D721Med (cell line): ENCODE measurements at regions not wholly inside any gene's neighbourhood (a gene's known extent, or its start where the extent isn't known, plus 50 kb on each side); places are given as distances from the start of the nearest gene placed in this dataset.

Experiments used
- DNase-seq: peaks from one replicate; pipeline ENCODE4 v3.0.0; 2011; ENCODE audit warnings: low spot score; ENCODE audit not compliant: insufficient read length
- FAIRE-seq: peaks from 2 replicates; lab custom pipeline; 2011; peaks lifted over from hg19 to GRCh38; lab: Jason Lieb, UNC
- TF ChIP-seq, protein P1 (sequence below): IDR thresholded peaks from 2 replicates; pipeline ENCODE4 v1.5.1; 2012; ENCODE audit warnings: mild to moderate bottlenecking, control low read depth; ENCODE audit not compliant: insufficient read depth; ENCODE audit errors: missing control alignments

DNA sequence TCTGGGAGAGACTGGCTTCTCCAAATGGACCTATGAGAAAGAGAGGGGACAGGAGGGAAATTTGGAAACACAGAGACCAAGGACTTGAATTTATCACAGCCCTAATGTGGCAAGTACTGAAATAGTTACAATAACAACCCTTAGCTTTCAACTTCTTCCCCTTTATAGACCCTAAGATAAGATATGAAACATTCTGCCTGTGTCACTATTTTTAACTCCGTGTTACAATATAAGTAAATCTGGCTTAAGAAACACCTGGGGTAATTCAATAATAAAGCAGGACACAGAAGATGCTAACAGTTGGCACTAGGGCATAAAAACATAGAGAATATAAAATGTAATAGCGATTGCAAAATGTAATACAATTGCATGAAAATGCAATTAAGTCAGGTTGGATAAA is 216.4 kb downstream of the NOVA1 start:
- FAIRE-seq (no peak), DNase-seq (no peak)
- TF ChIP-seq, protein P1, sequence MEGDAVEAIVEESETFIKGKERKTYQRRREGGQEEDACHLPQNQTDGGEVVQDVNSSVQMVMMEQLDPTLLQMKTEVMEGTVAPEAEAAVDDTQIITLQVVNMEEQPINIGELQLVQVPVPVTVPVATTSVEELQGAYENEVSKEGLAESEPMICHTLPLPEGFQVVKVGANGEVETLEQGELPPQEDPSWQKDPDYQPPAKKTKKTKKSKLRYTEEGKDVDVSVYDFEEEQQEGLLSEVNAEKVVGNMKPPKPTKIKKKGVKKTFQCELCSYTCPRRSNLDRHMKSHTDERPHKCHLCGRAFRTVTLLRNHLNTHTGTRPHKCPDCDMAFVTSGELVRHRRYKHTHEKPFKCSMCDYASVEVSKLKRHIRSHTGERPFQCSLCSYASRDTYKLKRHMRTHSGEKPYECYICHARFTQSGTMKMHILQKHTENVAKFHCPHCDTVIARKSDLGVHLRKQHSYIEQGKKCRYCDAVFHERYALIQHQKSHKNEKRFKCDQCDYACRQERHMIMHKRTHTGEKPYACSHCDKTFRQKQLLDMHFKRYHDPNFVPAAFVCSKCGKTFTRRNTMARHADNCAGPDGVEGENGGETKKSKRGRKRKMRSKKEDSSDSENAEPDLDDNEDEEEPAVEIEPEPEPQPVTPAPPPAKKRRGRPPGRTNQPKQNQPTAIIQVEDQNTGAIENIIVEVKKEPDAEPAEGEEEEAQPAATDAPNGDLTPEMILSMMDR: no peak

DNA sequence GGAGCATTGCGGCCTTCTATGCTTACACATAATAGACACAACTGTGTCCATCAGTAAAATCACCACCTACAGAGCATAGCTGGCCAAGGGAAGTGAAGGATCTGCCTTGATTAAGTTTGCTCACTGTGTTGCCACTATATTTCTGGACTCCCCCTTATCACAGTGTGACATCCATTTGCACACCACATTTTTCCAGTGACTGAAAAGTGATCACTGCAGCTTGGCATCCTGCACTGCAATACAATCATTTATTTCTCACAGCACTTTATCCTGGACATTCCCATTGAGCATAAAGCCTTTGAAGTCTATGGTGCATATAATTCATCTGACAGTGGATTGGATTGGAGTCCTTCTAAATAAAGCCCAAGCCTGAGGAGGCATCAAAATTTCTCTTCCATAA is 217.2 kb downstream of the NOVA1 start:
- no peak for DNase-seq
- no peak for FAIRE-seq
- TF ChIP-seq, protein P1: no peak

DNA sequence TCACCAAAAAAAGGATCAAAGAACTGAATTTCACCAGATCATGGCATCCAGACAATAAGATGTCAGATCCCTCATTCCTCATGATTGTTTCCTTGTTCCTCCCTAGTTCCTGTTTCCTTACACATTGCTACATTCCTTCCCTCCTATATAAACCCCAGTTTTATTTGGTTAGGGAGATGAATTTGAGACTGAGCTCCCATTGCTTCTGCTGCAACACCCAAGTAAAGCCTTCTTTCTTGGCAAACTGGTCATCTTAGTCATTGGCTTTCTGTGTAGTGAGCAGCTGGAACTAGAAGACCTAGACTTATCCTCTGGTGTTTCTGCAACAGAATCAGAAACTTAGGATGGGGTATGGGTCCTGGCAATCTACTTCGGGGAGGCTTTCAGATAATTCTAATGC is 217.9 kb downstream of the NOVA1 start:
- no peak for FAIRE-seq
- no peak for DNase-seq
- TF ChIP-seq, protein P1: no peak

DNA sequence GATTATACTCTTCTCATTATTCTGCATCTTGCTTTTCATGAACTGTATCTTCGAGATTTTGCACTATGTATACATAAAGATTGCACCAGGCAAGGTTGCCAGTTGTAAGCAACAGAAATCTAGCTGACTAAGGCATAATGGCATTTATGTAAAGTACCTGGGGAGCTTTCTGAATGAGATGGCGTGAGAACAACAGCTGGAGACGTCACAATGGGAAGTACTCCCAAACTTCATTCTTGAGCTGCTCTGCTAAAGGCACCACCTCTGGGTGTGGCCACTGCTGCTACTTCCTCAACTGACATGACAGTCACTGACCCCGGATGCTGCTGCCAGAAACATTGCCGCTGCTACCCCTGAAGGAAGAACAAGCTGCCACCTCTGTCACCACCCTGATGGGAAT is 220.7 kb downstream of the NOVA1 start:
- FAIRE-seq: no peak
- TF ChIP-seq, protein P1: no peak
- DNase-seq: no peak

DNA sequence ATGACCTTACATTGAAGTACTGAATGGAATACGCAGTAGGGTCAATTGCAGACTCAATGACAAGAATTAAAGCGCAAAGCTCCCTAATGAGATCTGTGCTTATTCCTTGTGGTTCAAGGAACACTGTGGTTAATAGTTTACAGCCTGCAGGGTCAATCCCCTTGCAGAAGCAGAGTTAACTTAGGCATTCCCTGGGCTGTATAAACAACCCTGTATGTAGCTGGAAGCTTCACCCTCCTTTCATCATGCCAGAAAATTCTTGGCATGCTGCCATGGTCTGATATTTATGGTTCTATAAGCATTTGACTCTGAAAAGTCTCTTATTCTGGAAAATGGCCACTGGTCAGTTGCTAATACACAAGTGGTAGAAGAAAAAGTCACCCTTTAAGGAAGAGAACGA is 227.7 kb downstream of the NOVA1 start:
- TF ChIP-seq, protein P1: no peak
- DNase-seq: no peak
- FAIRE-seq: no peak

DNA sequence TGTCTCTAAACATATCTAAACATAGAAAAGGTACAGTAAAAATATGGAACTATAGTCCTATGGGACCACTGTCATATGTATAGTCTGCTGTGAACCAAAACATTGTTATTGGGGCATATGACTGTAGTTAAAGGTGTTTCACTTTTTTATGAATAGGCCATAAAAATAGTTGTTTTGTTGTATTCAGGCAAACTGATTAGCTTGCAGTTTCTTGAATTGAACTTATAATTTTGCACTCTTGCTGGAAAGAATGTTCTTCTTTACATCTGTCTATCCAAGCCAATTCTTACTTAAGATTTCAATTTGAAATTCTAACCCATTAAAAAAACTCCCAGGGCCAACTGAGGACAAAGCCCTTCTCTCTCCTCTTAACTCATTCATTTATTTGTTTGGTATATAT is 234.1 kb downstream of the NOVA1 start:
- FAIRE-seq (no peak), DNase-seq (no peak)
- TF ChIP-seq, protein P1: no peak

DNA sequence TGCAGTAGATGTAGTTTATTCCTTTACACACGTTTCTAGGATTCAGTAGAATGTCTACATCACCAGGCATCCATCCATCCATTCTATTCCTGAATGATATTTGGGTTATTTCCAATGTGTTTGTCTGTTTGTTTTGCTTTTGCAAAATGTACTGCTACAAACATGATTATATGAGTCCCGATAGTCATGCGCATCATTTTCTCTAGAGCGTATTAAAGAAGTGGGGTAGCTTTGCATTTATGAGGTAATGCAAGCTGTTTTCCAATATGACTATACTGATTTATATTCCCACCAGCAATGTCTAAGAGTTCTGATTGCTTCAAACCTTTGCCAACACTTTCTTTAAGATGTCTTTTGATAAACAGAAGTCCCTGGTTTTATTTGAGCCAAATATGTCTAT is 253.2 kb downstream of the NOVA1 start:
- DNase-seq (no peak), FAIRE-seq (no peak)
- TF ChIP-seq, protein P1: no peak
